SK-N-SH (cell line): ENCODE measurements at regions not wholly inside any gene's neighbourhood (a gene's known extent, or its start where the extent isn't known, plus 50 kb on each side); places are given as distances from the start of the nearest gene placed in this dataset.

Experiments
- CTCF ChIA-PET: fragments of 300-600, 350-600 bp; formaldehyde crosslinking; extraction: SDS; loops from one replicate; lab custom pipeline; 2021; lab: Yijun Ruan, JAX
- POLR2A ChIA-PET: fragments of 350-600 bp; sonication (Branson Sonifier 250); formaldehyde crosslinking; extraction: SDS; loops from one replicate; lab custom pipeline; 2020; ENCODE audit warnings: antibody characterized with exemption, inconsistent platforms; lab: Yijun Ruan, JAX
- DNase-seq: peaks from one replicate; pipeline ENCODE4 v3.0.0; 2012
- H2AFZ ChIP-seq: fragments of 200-600 bp; sonication (generic); 2 replicates; pipeline ENCODE4 v1.8.1; 2016; ENCODE audit warnings: antibody characterized with exemption, mild to moderate bottlenecking, low read depth
- H3F3A ChIP-seq: fragments of 200-600 bp; sonication (generic); replicated peaks from 2 replicates; pipeline ENCODE3; 2016; ENCODE audit warnings: antibody characterized with exemption, mild to moderate bottlenecking; ENCODE audit not compliant: insufficient read depth
- H3K27ac ChIP-seq, 2 experiments: fragments of 200-500 bp in 1 of 2; fragments of 200-600 bp in 1 of 2; sonication (Bioruptor generic) in 1 of 2; sonication (generic), shearing (Covaris generic) in 1 of 2; 2 replicates each; pipeline versions ENCODE4 v1.5.1 to v1.6.1; 2014 to 2016; ENCODE audit warnings: low read depth in 2 of 2, inconsistent platforms in 1 of 2, low read length in 1 of 2, mild to moderate bottlenecking in 1 of 2, mixed read lengths in 1 of 2
- H3K27me3 ChIP-seq: fragments of 200-600 bp; sonication (generic), shearing (Covaris generic); 2 replicates; pipeline ENCODE4 v1.6.1; 2016; ENCODE audit warnings: mixed run types; ENCODE audit not compliant: insufficient read depth
- H3K36me3 ChIP-seq, 2 experiments: fragments of 200-500 bp in 1 of 2; fragments of 200-600 bp in 1 of 2; sonication (Bioruptor generic) in 1 of 2; sonication (generic) in 1 of 2; replicated peaks in 1 of 2; 2 replicates each; pipeline versions ENCODE3 to v1.5.1; 2014 to 2016; ENCODE audit warnings: low read length in 1 of 2, mild to moderate bottlenecking in 1 of 2; ENCODE audit not compliant: insufficient read depth in 2 of 2, control insufficient read depth in 1 of 2
- H3K4me1 ChIP-seq, 2 experiments: fragments of 200-500 bp in 1 of 2; fragments of 200-600 bp in 1 of 2; sonication (Bioruptor generic) in 1 of 2; sonication (generic), shearing (Covaris generic) in 1 of 2; 2 replicates each; pipeline versions ENCODE4 v1.5.1 to v1.6.1; 2014 to 2016; ENCODE audit warnings: low read depth in 1 of 2, low read length in 1 of 2, mixed run types in 1 of 2; ENCODE audit not compliant: insufficient read depth in 2 of 2, control insufficient read depth in 1 of 2
- H3K4me2 ChIP-seq: fragments of 200-600 bp; sonication (generic), shearing (Covaris generic); 2 replicates; pipeline ENCODE4 v1.6.1; 2017; ENCODE audit warnings: mixed run types
- H3K4me3 ChIP-seq, 2 experiments: fragments of 200-500 bp in 1 of 2; fragments of 200-600 bp in 1 of 2; sonication (Bioruptor generic) in 1 of 2; sonication (generic), shearing (Covaris generic) in 1 of 2; 2 replicates each; pipeline versions ENCODE4 v1.5.1 to v1.8.1; 2014 to 2016; ENCODE audit warnings: low read depth in 2 of 2, inconsistent platforms in 1 of 2, low read length in 1 of 2, mild to moderate bottlenecking in 1 of 2, mixed read lengths in 1 of 2, moderate library complexity in 1 of 2
- H3K79me2 ChIP-seq: fragments of 200-600 bp; sonication (generic); 2 replicates; pipeline ENCODE4 v1.8.1; 2017; ENCODE audit warnings: mild to moderate bottlenecking; ENCODE audit not compliant: insufficient read depth
- H3K9ac ChIP-seq: fragments of 200-600 bp; sonication (generic); 2 replicates; pipeline ENCODE4 v1.6.1; 2017; ENCODE audit warnings: mixed run types
- H3K9me2 ChIP-seq: fragments of 200-600 bp; sonication (generic); 2 replicates; pipeline ENCODE4 v1.6.1; 2017; ENCODE audit warnings: mixed run types
- H3K9me3 ChIP-seq: fragments of 200-600 bp; sonication (generic); 2 replicates; pipeline ENCODE4 v1.6.1; 2017; ENCODE audit warnings: mixed run types, mild to moderate bottlenecking, moderate library complexity
- H4K20me1 ChIP-seq: fragments of 200-600 bp; sonication (generic); 2 replicates; pipeline ENCODE4 v1.6.1; 2017; ENCODE audit warnings: mild to moderate bottlenecking, mixed run types; ENCODE audit not compliant: insufficient read depth
- CTCF ChIP-seq: fragments of 200-600 bp; sonication (generic); IDR thresholded peaks from 2 replicates; pipeline ENCODE4 v1.6.1; 2017; ENCODE audit warnings: antibody characterized with exemption, mild to moderate bottlenecking, moderate library complexity
- FOSL2 ChIP-seq: IDR thresholded peaks from 2 replicates; pipeline ENCODE4 v1.4.0; 2012; ENCODE audit warnings: low read depth, mild to moderate bottlenecking, moderate library complexity, borderline replicate concordance
- FOXJ3 ChIP-seq: sonication (generic); formaldehyde crosslinking; IDR thresholded peaks from 2 replicates; pipeline ENCODE4 v1.5.1; 2020; ENCODE audit warnings: mild to moderate bottlenecking, missing genetic modification reagents
- IRF3 ChIP-seq: fragments of 150-350 bp; IDR thresholded peaks from 2 replicates; pipeline ENCODE4 v1.6.1; 2016; ENCODE audit warnings: mild to moderate bottlenecking, low read depth, low read length
- JUND ChIP-seq: IDR thresholded peaks from 2 replicates; pipeline ENCODE4 v1.4.0; 2012
- MEF2A ChIP-seq: IDR thresholded peaks from 2 replicates; pipeline ENCODE4 v1.4.0; 2012; ENCODE audit warnings: low read depth, borderline replicate concordance
- NFIC ChIP-seq: IDR thresholded peaks from 2 replicates; pipeline ENCODE4 v1.4.0; 2012; ENCODE audit warnings: borderline replicate concordance
- POLR2AphosphoS5 ChIP-seq: IDR thresholded peaks from 2 replicates; pipeline ENCODE4 v1.6.1; 2012; ENCODE audit warnings: low read depth, low read length
- RAD21 ChIP-seq: IDR thresholded peaks from 2 replicates; pipeline ENCODE4 v1.6.1; 2012; ENCODE audit warnings: mild to moderate bottlenecking, low read length
- RCOR1 ChIP-seq: fragments of 150-350 bp; IDR thresholded peaks from 2 replicates; pipeline ENCODE4 v1.6.1; 2017; ENCODE audit warnings: antibody characterized with exemption, low read length
- RFX5 ChIP-seq: IDR thresholded peaks from 2 replicates; pipeline ENCODE4 v1.6.1; 2012; ENCODE audit warnings: mild to moderate bottlenecking, improper control_type of control experiment, low read length
- RXRA ChIP-seq: IDR thresholded peaks from 2 replicates; pipeline ENCODE4 v1.4.0; 2012; ENCODE audit warnings: low read depth, mild to moderate bottlenecking, borderline replicate concordance
- SIN3A ChIP-seq: IDR thresholded peaks from 2 replicates; pipeline ENCODE4 v1.6.1; 2012; ENCODE audit warnings: low read depth, mild to moderate bottlenecking, low read length, moderate library complexity, borderline replicate concordance
- SMC3 ChIP-seq: IDR thresholded peaks from 2 replicates; pipeline ENCODE4 v1.6.1; 2012; ENCODE audit warnings: low read depth, low read length, improper control_type of control experiment
- TCF12 ChIP-seq: IDR thresholded peaks from 2 replicates; pipeline ENCODE4 v1.4.0; 2012
- USF2 ChIP-seq: fragments of 150-350 bp; IDR thresholded peaks from 2 replicates; pipeline ENCODE4 v1.6.1; 2017; ENCODE audit warnings: antibody characterized with exemption, low read length, low read depth, borderline replicate concordance
- YY1 ChIP-seq: IDR thresholded peaks from 2 replicates; pipeline ENCODE4 v1.4.0; 2012; ENCODE audit warnings: low read depth, mild to moderate bottlenecking
- WGBS: methylation state at CpG from one replicate; pipeline ENCODE4 v1.1.6; 2017; ENCODE audit warnings: low lambda C conversion rate; 5-methylcytosine and 5-hydroxymethylcytosine counted together

- TF ChIP-seq CTCF (no peak), RXRA (no peak), JUND (no peak)
Measured at GRCh38 chr17:51555153-51555552, 294.8 kb downstream of the UTP18 start (continued).

GRCh38 chr17:51559778-51560177 is 299.4 kb downstream of the UTP18 start:
- H3K9me2 ChIP-seq: no peaks in the 10 kb centered on the region
- no peak overlapping the region for H3K9ac ChIP-seq
- H3F3A ChIP-seq: no peaks in the 10 kb centered on the region
- no peaks in the 10 kb centered on the region for H3K79me2 ChIP-seq
- no peaks in the 10 kb centered on the region for H3K36me3 ChIP-seq
- no peaks in the 10 kb centered on the region for H3K27me3 ChIP-seq
- H3K27ac ChIP-seq: no peak overlapping the region
- no peaks in the 10 kb centered on the region; the same call in 1 of the 2 replicates for H3K9me3 ChIP-seq
- CTCF ChIA-PET: interaction anchor here (0.7 kb wide), 1 partner anchor 99 kb away, joined by 3 read pairs; no protein-coding TSS in a partner anchor
- TF ChIP-seq RFX5 (no peak), USF2 (no peak), TCF12 (no peak), YY1 (no peak), NFIC (no peak), SIN3A (no peak), FOXJ3 (no peak), POLR2AphosphoS5 (no peak), RCOR1 (no peak), IRF3 (no peak), MEF2A (no peak), RXRA (no peak), SMC3 (no peak), RAD21 (no peak), FOSL2 (no peak), JUND (no peak)
- H4K20me1 ChIP-seq: no peaks in the 10 kb centered on the region
- WGBS: 5% methylated on average over 3 of the region's 3 CpGs
- no peak overlapping the region for H3K4me2 ChIP-seq
- DNase-seq: no peak
- no peak overlapping the region for H3K4me3 ChIP-seq
- no peaks in the 10 kb centered on the region for H3K4me1 ChIP-seq
- POLR2A ChIA-PET: no interaction called here
- H2AFZ ChIP-seq: no peak overlapping the region
